Fibroblast of villous mesenchyme (primary cell): ENCODE measurements at regions not wholly inside any gene's neighbourhood (a gene's known extent, or its start where the extent isn't known, plus 50 kb on each side); places are given as distances from the start of the nearest gene placed in this dataset.

Experiments used
- DNase-seq: peaks from one replicate; pipeline ENCODE4 v3.0.0-alpha.2; 2010; ENCODE audit warnings: low read depth
- H3K4me3 ChIP-seq: 2 replicates; pipeline ENCODE4 v1.5.1; 2011; ENCODE audit warnings: low read depth, mild to moderate bottlenecking, low read length
- CTCF ChIP-seq: IDR thresholded peaks from 2 replicates; pipeline ENCODE4 v1.5.1; 2012; ENCODE audit warnings: low read depth, mild to moderate bottlenecking, low read length; ENCODE audit not compliant: insufficient read depth

- no peak for DNase-seq
- TF ChIP-seq CTCF: no peak
- no peak overlapping the region for H3K4me3 ChIP-seq
Observed at GRCh38 chr4:66055999-66056398, 385.7 kb upstream of the EPHA5 start.

- TF ChIP-seq CTCF: no peak
- H3K4me3 ChIP-seq: no peak overlapping the region
- no peak for DNase-seq
Observed at GRCh38 chr4:66052426-66052825, 382.1 kb upstream of the EPHA5 start.

- no peak for TF ChIP-seq CTCF
- DNase-seq: no peak
- H3K4me3 ChIP-seq: no peak overlapping the region
Observed at GRCh38 chr4:66048861-66049260, 378.6 kb upstream of the EPHA5 start.

GRCh38 chr4:66045913-66046312, 375.6 kb upstream of the EPHA5 start:
- no peak overlapping the region for H3K4me3 ChIP-seq
- no peak for DNase-seq
- no peak for TF ChIP-seq CTCF

- TF ChIP-seq CTCF: no peak
- H3K4me3 ChIP-seq: no peak overlapping the region
- DNase-seq: no peak
Observed at GRCh38 chr4:66035701-66036100, 365.4 kb upstream of the EPHA5 start.

- no peak overlapping the region for H3K4me3 ChIP-seq
Observed at GRCh38 chr4:66034671-66035070, 364.4 kb upstream of the EPHA5 start.

More at GRCh38 chr4:66034671-66035070, 364.4 kb upstream of the EPHA5 start:
- no peak for TF ChIP-seq CTCF
- DNase-seq: no peak
